ENCODE measurements at regions not wholly inside any gene's neighbourhood (a gene's known extent, or its start where the extent isn't known, plus 50 kb on each side); places are given as distances from the start of the nearest gene placed in this dataset.
"Not testable (repeated sequence)": the region's sequence is repeated elsewhere in the genome, so short reads cannot be mapped to it uniquely, and the experiment has no call there.

GRCh38 chr1:232416026-232416568 lies 213.8 kb downstream of the SIPA1L2 start:
- no peak for DNase-seq (ENCODE audit: low read depth in 3 of 3)

GRCh38 chr1:232415481-232415880 lies 214.5 kb downstream of the SIPA1L2 start:
- not testable (repeated sequence) for DNase-seq (ENCODE audit: low read depth in 3 of 3)

GRCh38 chr1:232414100-232414499 lies 215.8 kb downstream of the SIPA1L2 start:
- DNase-seq (ENCODE audit: low read depth in 3 of 3), result no peak

- DNase-seq (ENCODE audit: low read depth in 3 of 3), result no peak
Measured at GRCh38 chr1:232413674-232414073, 216.3 kb downstream of the SIPA1L2 start.

GRCh38 chr1:232409584-232409983 lies 220.3 kb downstream of the SIPA1L2 start:
- no peak for DNase-seq (ENCODE audit: low read depth in 3 of 3)

GRCh38 chr1:232407120-232407519 lies 222.8 kb downstream of the SIPA1L2 start:
- no peak for DNase-seq (ENCODE audit: low read depth in 3 of 3)

- DNase-seq (ENCODE audit: low read depth in 3 of 3), result no peak
Measured at GRCh38 chr1:232405781-232406180, 224.2 kb downstream of the SIPA1L2 start.

GRCh38 chr1:232404981-232405731 lies 224.8 kb downstream of the SIPA1L2 start:
- DNase-seq (ENCODE audit: low read depth in 3 of 3), result no peak

GRCh38 chr1:232404227-232404626 lies 225.7 kb downstream of the SIPA1L2 start:
- DNase-seq (ENCODE audit: low read depth in 3 of 3), result no peak

GRCh38 chr1:232403017-232403714 lies 226.8 kb downstream of the SIPA1L2 start:
- no peak for DNase-seq (ENCODE audit: low read depth in 3 of 3)

GRCh38 chr1:232398823-232399222 lies 231.1 kb downstream of the SIPA1L2 start:
- no peak for DNase-seq (ENCODE audit: low read depth in 3 of 3)

- DNase-seq (ENCODE audit: low read depth in 3 of 3), result no peak
Measured at GRCh38 chr1:232393444-232394146, 236.3 kb downstream of the SIPA1L2 start.

GRCh38 chr1:232393010-232393409 lies 236.9 kb downstream of the SIPA1L2 start:
- DNase-seq (ENCODE audit: low read depth in 3 of 3), result no peak

GRCh38 chr1:232390590-232390989 lies 239.3 kb downstream of the SIPA1L2 start:
- no peak for DNase-seq (ENCODE audit: low read depth in 3 of 3)

- DNase-seq (ENCODE audit: low read depth in 3 of 3), result no peak
Measured at GRCh38 chr1:232389744-232390143, 240.2 kb downstream of the SIPA1L2 start.

- DNase-seq (ENCODE audit: low read depth in 3 of 3), result no peak
Measured at GRCh38 chr1:232388363-232388762, 241.6 kb downstream of the SIPA1L2 start.

- no peak for DNase-seq (ENCODE audit: low read depth in 3 of 3)
Measured at GRCh38 chr1:232386721-232387510, 243.0 kb downstream of the SIPA1L2 start.

GRCh38 chr1:232386294-232386693 lies 243.6 kb downstream of the SIPA1L2 start:
- DNase-seq (ENCODE audit: low read depth in 3 of 3), result no peak

GRCh38 chr1:232385221-232385620 lies 244.7 kb downstream of the SIPA1L2 start:
- DNase-seq (ENCODE audit: low read depth in 3 of 3), result no peak

GRCh38 chr1:232384171-232384883 lies 245.6 kb downstream of the SIPA1L2 start:
- no peak for DNase-seq (ENCODE audit: low read depth in 3 of 3)

All from stimulated activated CD4-positive, alpha-beta T cell treated with anti-CD3 and anti-CD28 coated beads, TNF-alpha, amount 100 ng/mL, for 48 hours (primary cell).